BE2C (cell line): ENCODE measurements at regions not wholly inside any gene's neighbourhood (a gene's known extent, or its start where the extent isn't known, plus 50 kb on each side); places are given as distances from the start of the nearest gene placed in this dataset.

Source experiments
- DNase-seq: peaks from one replicate; pipeline ENCODE4 v3.0.0-alpha.2; 2020
- H3K27me3 ChIP-seq: fragments of 250-450 bp; sonication (Bioruptor Pico); 2 replicates; pipeline ENCODE4 v1.5.1; 2020; ENCODE audit warnings: mild to moderate bottlenecking
- H3K36me3 ChIP-seq: fragments of 250-450 bp; sonication (Bioruptor Pico); 2 replicates; pipeline ENCODE4 v1.5.1; 2020; ENCODE audit warnings: mild to moderate bottlenecking
- H3K4me1 ChIP-seq: fragments of 250-450 bp; sonication (Bioruptor Pico); 2 replicates; pipeline ENCODE4 v1.5.1; 2020
- H3K4me3 ChIP-seq: 2 replicates; pipeline ENCODE4 v1.5.1; 2011; ENCODE audit warnings: low read depth, low read length
- H3K9me3 ChIP-seq: fragments of 250-450 bp; sonication (Bioruptor Pico); 2 replicates; pipeline ENCODE4 v1.5.1; 2020
- TF ChIP-seq, protein P1 (sequence below): IDR thresholded peaks from 2 replicates; pipeline ENCODE4 v1.5.1; 2012; ENCODE audit warnings: mild to moderate bottlenecking, low read depth, low read length

DNA sequence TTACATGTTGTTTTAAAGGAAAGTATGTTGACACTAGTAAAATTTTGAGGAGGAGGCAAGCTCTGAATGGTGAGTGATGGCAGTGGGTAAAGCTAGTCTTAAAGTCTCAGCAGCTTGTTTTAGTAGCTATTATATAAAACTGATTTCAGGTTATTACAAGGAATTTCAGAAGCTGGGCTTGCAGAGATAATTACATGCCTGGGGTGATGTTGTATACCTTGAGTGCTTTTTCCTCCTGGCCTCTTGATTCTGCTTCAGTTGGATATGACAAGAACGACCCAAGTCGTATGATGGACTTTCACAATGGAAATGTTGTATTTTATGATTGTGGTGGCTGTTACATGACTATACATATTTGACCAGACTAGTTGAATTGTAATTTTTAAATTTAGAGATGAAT lies 175.5 kb upstream of the ADGRL3 start:
- Histone ChIP-seq H3K9me3 (no peaks in the 10 kb centered on the region), H3K27me3 (no peaks in the 10 kb centered on the region), H3K4me3 (no peak overlapping the region), H3K36me3 (no peaks in the 10 kb centered on the region), H3K4me1 (no peaks in the 10 kb centered on the region)
- TF ChIP-seq, protein P1, sequence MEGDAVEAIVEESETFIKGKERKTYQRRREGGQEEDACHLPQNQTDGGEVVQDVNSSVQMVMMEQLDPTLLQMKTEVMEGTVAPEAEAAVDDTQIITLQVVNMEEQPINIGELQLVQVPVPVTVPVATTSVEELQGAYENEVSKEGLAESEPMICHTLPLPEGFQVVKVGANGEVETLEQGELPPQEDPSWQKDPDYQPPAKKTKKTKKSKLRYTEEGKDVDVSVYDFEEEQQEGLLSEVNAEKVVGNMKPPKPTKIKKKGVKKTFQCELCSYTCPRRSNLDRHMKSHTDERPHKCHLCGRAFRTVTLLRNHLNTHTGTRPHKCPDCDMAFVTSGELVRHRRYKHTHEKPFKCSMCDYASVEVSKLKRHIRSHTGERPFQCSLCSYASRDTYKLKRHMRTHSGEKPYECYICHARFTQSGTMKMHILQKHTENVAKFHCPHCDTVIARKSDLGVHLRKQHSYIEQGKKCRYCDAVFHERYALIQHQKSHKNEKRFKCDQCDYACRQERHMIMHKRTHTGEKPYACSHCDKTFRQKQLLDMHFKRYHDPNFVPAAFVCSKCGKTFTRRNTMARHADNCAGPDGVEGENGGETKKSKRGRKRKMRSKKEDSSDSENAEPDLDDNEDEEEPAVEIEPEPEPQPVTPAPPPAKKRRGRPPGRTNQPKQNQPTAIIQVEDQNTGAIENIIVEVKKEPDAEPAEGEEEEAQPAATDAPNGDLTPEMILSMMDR = no peak
- no peak for DNase-seq

DNA sequence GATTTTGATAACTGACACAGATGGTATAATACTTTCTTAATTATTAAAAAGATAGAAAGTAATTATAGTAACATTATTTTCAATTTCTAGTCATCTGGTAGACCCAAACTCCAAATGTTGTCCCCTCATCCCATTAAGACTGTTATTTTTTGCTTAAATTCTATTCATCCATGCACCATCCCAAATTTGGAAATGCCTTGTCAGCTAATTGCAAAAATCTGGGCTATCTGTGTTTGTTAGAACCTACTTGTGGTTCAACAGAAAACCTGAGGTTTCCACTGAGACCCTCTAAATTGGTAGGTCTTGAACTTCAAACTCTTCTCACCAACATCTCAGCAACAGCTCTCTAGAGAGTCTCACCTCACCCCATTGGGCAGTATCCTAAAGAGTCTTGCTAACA lies 172.2 kb upstream of the ADGRL3 start:
- H3K9me3 ChIP-seq = no peaks in the 10 kb centered on the region
- H3K4me1 ChIP-seq = no peaks in the 10 kb centered on the region
- H3K4me3 ChIP-seq = no peak overlapping the region
- TF ChIP-seq, protein P1 = no peak
- H3K27me3 ChIP-seq = no peaks in the 10 kb centered on the region
- no peak for DNase-seq
- H3K36me3 ChIP-seq = no peaks in the 10 kb centered on the region

DNA sequence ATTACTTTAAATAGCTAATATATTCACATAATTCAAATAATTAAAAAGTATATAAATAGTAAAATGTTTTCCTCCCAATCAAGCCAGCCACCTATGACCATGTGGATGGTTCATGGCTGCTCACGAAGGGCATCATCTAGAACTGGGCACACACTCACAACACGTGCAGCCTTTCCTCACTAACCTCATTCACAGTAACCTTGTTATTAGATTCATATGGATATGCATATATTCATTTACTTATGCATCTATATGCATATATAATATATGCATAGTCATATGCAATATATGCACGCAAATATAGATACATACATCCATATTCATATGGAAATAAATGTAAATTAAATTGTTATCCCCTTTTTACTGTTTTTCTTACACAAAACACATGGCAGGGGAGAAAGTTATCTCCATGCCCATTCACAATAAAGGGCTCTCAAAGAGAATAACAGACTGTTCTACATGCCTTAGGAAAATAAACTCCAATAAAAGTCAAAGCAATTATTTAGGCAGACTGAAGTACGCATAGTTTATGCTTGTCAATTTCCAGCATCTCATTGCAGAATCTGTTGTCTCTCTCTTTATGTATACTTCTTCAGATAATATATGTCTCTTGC lies 163.9 kb upstream of the ADGRL3 start:
- Histone ChIP-seq H3K36me3 (no peaks in the 10 kb centered on the region), H3K4me3 (no peak overlapping the region), H3K4me1 (no peaks in the 10 kb centered on the region), H3K27me3 (no peaks in the 10 kb centered on the region), H3K9me3 (no peaks in the 10 kb centered on the region)
- TF ChIP-seq, protein P1 = no peak
- DNase-seq = no peak

DNA sequence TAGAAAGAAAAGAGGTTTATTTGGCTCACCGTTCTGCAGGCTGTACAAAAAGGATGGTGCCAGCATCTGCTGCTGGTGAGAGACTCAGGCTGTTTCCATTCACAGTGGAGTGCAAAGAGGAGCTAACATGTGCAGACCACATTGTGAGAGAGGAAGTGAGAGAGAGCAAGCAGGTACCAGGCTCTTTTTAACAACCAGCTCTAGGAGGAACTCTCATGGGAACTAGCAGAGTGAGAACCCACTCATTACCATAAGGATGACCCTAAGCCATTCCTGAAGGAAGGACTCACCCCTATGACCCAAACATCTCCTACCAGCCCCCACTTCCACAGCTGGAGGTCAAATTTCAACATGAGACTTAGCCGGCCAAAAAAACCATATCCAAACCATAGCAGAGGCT lies 158.6 kb upstream of the ADGRL3 start:
- Histone ChIP-seq H3K4me3 (no peak overlapping the region), H3K4me1 (no peaks in the 10 kb centered on the region), H3K9me3 (no peaks in the 10 kb centered on the region), H3K27me3 (no peaks in the 10 kb centered on the region), H3K36me3 (no peaks in the 10 kb centered on the region)
- no peak for DNase-seq
- TF ChIP-seq, protein P1 = no peak

DNA sequence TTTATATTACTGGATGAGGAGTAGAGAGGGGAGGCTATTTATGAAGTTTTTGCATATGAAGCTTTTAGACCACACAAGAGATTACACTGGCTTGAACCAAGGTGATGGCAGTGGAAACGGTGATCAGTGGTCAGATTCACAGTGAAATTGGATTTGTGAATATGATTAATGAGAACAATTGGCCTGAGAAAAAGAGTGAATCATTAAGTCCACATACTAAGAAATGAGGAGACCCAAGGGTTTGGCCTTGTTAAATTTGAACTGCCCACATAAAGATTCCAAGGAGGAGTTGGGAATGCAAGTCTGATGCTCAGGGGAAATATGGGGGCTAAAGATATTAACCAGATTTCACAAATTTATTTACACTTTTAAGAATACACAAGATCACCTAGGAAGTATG lies 155.3 kb upstream of the ADGRL3 start:
- TF ChIP-seq, protein P1 = no peak

DNA sequence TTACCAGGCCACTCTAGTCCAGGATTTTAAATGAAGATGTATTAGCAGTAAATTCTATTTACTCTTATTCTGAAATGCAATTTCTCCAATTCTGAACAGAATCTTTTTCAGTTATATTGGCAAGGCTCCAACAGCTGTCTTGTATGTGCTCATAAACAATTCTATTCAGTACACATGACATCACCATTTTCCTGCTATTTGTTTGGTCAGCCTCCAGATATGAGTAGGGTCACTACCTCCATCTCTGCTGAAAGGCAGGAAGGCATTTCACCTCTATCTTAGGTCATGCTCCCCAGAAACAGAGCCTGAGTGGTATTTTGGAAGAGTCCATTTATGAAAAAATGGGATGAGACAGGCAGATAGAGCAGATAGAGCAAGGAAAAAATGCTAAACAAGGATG lies 151.1 kb upstream of the ADGRL3 start:
- DNase-seq = no peak
- H3K4me1 ChIP-seq = no peaks in the 10 kb centered on the region
- no peaks in the 10 kb centered on the region for H3K36me3 ChIP-seq
- TF ChIP-seq, protein P1 = no peak
- H3K9me3 ChIP-seq = no peaks in the 10 kb centered on the region
- H3K4me3 ChIP-seq = no peak overlapping the region
- H3K27me3 ChIP-seq = no peaks in the 10 kb centered on the region

More for the DNA sequence above, 155.3 kb upstream of the ADGRL3 start:
- Histone ChIP-seq H3K4me3 (no peak overlapping the region), H3K9me3 (no peaks in the 10 kb centered on the region), H3K4me1 (no peaks in the 10 kb centered on the region), H3K27me3 (no peaks in the 10 kb centered on the region), H3K36me3 (no peaks in the 10 kb centered on the region)
- DNase-seq = no peak
